Ovary (tissue), 7 donors: ENCODE measurements at regions not wholly inside any gene's neighbourhood (a gene's known extent, or its start where the extent isn't known, plus 50 kb on each side); places are given as distances from the start of the nearest gene placed in this dataset.

Experiments
- DNase-seq, 5 donors: peaks; one replicate each; pipeline ENCODE4 v3.0.0-alpha.2; 2019 to 2020
- H3K27ac ChIP-seq, 2 donors: fragments of 200-600 bp; one replicate each; pipeline versions ENCODE4 v1.5.1 to v1.8.0; 2019 to 2022
- H3K27me3 ChIP-seq: fragments of 200-600 bp; one replicate; pipeline ENCODE4 v1.8.0; 2022
- H3K36me3 ChIP-seq: fragments of 200-600 bp; sonication (generic); one replicate; pipeline ENCODE4 v1.5.1; 2019
- H3K4me1 ChIP-seq: one replicate; pipeline ENCODE4 v1.8.1; 2013; ENCODE audit warnings: mild to moderate bottlenecking, moderate library complexity; ENCODE audit not compliant: insufficient read depth
- H3K4me3 ChIP-seq: fragments of 200-600 bp; sonication (generic); one replicate; pipeline ENCODE4 v1.5.1; 2017
- H3K9me3 ChIP-seq, 2 donors: fragments of 200-600 bp in 1 of 2; sonication (generic) in 1 of 2; one replicate each; pipeline versions ENCODE4 v1.5.1 to v1.8.1; 2013 to 2019; ENCODE audit warnings: mild to moderate bottlenecking in 1 of 2, moderate library complexity in 1 of 2
- EP300 ChIP-seq: sonication (generic); formaldehyde crosslinking; IDR thresholded peaks from one replicate; pipeline ENCODE4 v1.6.1; 2017; ENCODE audit warnings: antibody characterized with exemption
- POLR2A ChIP-seq: fragments of 450-650 bp; IDR thresholded peaks from one replicate; pipeline ENCODE4 v1.6.1; 2017; ENCODE audit warnings: antibody characterized with exemption, mild to moderate bottlenecking, moderate library complexity
- WGBS, 3 donors: extraction: QIAGEN DNeasy Blood & Tissue Kit in 1 of 3; methylation state at CpG; one replicate each; pipeline versions ENCODE4 v1.1.5 to v1.1.7; 2013 to 2017; 5-methylcytosine and 5-hydroxymethylcytosine counted together
- intact Hi-C, 4 donors: fragments of 100-400 bp; cut with DNase I; formaldehyde crosslinking; loops; one replicate each; pipeline versions ENCODE4 v1.11.0 to v1.15.1; 2022 to 2023
- TF ChIP-seq, protein P1 (sequence below), 3 donors: fragments of 450-650 bp in 2 of 3; fragments of 200-600 bp in 1 of 3; IDR thresholded peaks; one replicate each; pipeline versions ENCODE4 v1.5.1 to v1.8.0; 2016 to 2022; ENCODE audit warnings: antibody characterized with exemption in 3 of 3, mild to moderate bottlenecking in 1 of 3
- donor health status: DM: no; HTN: no; CAD: no; lungs with moderate emphysema.
- donor health status: DM: no; HTN: no; CAD: no.
- donor health status: Bipolar disorder and iron deficiency.
- donor health status: DM: no; HTN: no; CAD: no.
- donor health status: DM: yes; HTN: yes; CAD: no.

- no peak overlapping the region for H3K27ac ChIP-seq
- H3K36me3 ChIP-seq: no peaks in the 10 kb centered on the region
- 95 to 100% (median 95%) methylated on average over 1 of the region's 1 CpG for WGBS, 3 donors
- no peaks in the 10 kb centered on the region for H3K9me3 ChIP-seq
- H3K27me3 ChIP-seq: no peaks in the 10 kb centered on the region
- no peaks in the 10 kb centered on the region for H3K4me1 ChIP-seq
- intact Hi-C loops: no loop called here
- H3K4me3 ChIP-seq: no peak overlapping the region
- TF ChIP-seq, protein P1, sequence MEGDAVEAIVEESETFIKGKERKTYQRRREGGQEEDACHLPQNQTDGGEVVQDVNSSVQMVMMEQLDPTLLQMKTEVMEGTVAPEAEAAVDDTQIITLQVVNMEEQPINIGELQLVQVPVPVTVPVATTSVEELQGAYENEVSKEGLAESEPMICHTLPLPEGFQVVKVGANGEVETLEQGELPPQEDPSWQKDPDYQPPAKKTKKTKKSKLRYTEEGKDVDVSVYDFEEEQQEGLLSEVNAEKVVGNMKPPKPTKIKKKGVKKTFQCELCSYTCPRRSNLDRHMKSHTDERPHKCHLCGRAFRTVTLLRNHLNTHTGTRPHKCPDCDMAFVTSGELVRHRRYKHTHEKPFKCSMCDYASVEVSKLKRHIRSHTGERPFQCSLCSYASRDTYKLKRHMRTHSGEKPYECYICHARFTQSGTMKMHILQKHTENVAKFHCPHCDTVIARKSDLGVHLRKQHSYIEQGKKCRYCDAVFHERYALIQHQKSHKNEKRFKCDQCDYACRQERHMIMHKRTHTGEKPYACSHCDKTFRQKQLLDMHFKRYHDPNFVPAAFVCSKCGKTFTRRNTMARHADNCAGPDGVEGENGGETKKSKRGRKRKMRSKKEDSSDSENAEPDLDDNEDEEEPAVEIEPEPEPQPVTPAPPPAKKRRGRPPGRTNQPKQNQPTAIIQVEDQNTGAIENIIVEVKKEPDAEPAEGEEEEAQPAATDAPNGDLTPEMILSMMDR (IDR thresholded peaks at IDR 0.05): no peak
- no peak for TF ChIP-seq EP300
- no peak for DNase-seq
These were observed 98.1 kb upstream of the SERPINE2 start for GRCh38 chr2:224137208-224137607.

DNA sequence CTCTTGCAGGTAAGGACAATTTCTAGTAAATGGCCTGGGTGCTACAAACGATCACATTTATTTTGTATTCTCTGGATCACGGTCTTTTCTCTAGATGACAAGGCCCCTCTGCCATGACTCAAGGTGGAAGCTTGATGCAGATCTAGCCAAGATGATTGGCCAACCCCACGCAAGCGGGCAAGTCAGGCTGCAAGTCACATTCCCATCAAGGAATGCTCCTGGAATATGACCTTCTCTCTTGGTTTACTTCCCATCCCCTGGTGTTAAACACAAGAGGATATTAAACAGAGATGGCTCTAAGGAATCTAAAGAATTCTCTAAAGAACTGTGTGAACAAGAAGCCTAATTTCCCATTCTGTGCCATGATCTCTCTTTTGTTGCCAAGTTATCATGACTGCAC lies 97.3 kb upstream of the SERPINE2 start:
- WGBS, 3 donors: 93 to 95% (median 93%) methylated on average over 4 of the region's 4 CpGs
- H3K27ac ChIP-seq: no peak overlapping the region
- TF ChIP-seq POLR2A (no peak), EP300 (no peak)
- TF ChIP-seq, protein P1 (IDR thresholded peaks at IDR 0.05): no peak
- H3K9me3 ChIP-seq: no peaks in the 10 kb centered on the region
- no peaks in the 10 kb centered on the region for H3K27me3 ChIP-seq
- H3K4me3 ChIP-seq: no peak overlapping the region
- intact Hi-C loops: no loop called here
- no peak for DNase-seq
- no peaks in the 10 kb centered on the region for H3K4me1 ChIP-seq
- no peaks in the 10 kb centered on the region for H3K36me3 ChIP-seq

- Histone ChIP-seq H3K4me3 (no peak overlapping the region), H3K27me3 (no peaks in the 10 kb centered on the region), H3K9me3 (no peaks in the 10 kb centered on the region), H3K4me1 (no peaks in the 10 kb centered on the region), H3K36me3 (no peaks in the 10 kb centered on the region), H3K27ac (no peak overlapping the region)
- TF ChIP-seq, protein P1 (IDR thresholded peaks at IDR 0.05): no peak
- no peak for TF ChIP-seq EP300
- no peak for TF ChIP-seq POLR2A
- WGBS, 3 donors: 87 to 91% (median 90%) methylated on average over 5 of the region's 5 CpGs
- no peak for DNase-seq
- intact Hi-C loops: no loop called here
These were observed 96.8 kb upstream of the SERPINE2 start for GRCh38 chr2:224135881-224136280.

DNA sequence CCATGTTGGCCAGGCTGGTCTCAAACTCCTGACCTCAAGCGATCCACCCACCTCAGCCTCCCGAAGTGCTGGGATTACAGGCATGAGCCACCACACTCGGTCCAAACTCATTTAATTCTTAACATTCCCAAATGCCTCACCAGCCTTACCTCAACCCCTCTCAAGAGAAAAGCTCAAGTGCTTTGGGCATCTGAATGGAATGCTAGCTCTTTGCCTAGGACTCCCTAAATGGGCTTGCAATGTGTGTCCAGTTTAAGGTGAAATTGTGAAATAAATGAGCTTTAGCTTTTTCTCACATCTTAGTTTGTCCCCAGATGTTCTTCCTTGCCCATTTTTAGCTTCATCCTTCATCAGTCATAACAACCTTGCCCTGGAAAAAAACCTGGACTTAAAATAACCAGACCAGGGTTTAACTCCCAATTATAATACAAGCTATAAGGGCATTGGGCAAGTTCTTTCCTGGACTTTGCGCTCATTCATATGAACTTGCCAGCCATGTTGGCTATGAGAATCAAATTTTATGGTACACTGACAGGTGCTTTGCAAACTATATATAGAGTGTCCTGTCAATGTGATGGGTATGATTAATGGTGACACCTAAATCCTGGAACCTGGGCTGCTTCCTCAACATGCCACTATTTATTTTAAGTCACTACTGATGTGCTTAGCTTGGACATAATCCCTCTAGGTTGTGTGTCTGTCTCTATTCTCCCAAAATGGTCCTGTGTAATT lies 95.1 kb upstream of the SERPINE2 start:
- intact Hi-C loops: no loop called here
- no peaks in the 10 kb centered on the region for H3K9me3 ChIP-seq
- no peak for TF ChIP-seq POLR2A
- no peak for TF ChIP-seq EP300
- TF ChIP-seq, protein P1 (IDR thresholded peaks at IDR 0.05): no peak
- 91 to 97% (median 94%) methylated on average over 4 of the region's 4 CpGs for WGBS, 3 donors
- H3K27ac ChIP-seq: no peak overlapping the region
- H3K36me3 ChIP-seq: no peaks in the 10 kb centered on the region
- no peak overlapping the region for H3K4me3 ChIP-seq
- H3K4me1 ChIP-seq: no peaks in the 10 kb centered on the region
- DNase-seq: no peak
- no peaks in the 10 kb centered on the region for H3K27me3 ChIP-seq
